GM19395 (cell line): ENCODE measurements at regions not wholly inside any gene's neighbourhood (a gene's known extent, or its start where the extent isn't known, plus 50 kb on each side); places are given as distances from the start of the nearest gene placed in this dataset.

Source experiments
- ATAC-seq: cut with Tn5 transposase; IDR thresholded peaks from one replicate; pipeline ENCODE4 v1.9.1; 2021; ENCODE audit warnings: mild to moderate bottlenecking, moderate library complexity; ENCODE audit not compliant: unreplicated experiment

DNA sequence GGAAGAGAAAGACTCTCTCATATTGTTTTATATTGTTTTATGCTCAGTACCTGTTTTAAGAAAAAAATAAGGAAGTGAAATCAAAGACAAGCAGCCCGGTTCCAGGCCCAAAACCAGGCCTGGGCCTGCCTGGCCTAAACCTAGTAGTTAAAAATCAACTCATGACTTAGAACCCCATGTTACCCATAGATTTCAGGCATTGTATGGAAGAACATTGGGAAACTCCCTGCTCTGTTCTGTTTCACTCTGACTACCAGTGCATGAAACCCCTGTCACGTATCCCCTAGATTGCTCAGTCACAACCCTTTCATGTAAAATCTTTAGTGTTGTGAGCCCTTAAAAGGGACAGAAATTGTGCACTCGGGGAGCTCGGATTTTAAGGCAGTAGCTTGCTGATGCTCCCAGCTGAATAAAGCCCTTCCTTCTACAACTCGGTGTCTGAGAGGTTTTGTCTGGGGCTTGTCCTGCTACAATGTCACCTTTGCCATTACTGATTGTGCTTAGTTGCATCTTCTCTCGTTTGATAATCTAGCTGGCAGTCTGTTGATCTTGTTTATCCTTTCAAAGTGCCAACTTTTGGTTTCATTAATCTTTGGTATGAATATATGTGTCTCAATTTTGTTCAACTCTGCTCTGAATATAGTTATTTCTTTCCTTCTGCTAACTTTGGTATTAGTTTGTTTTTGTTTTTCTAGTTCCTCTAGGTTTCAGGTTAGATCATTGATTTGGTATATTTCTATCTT is 842.8 kb upstream of the NDST4 start:
- ATAC-seq = peak; percentile 71

DNA sequence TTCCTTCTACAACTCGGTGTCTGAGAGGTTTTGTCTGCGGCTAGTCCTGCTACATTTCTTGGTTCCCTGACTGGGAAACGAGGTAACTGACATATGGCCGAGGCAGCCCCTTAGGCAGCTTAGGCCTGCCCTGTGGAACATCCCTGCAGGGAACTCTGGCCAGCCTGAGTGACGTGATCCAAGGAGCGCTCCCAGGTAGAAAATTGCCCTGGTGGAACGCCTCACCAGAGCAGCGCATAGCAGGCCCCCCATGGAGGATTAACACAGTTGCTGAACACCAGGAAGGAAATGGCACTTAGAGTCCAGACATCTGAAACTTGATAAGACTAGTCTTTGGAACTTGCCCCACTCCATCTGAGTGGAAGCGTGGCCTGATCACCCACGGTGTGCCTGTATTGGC is 837.4 kb upstream of the NDST4 start:
- no peak for ATAC-seq

GRCh38 chr4:115949974-115950743 is 836.7 kb upstream of the NDST4 start:
- ATAC-seq = peak; percentile 71

GRCh38 chr4:115945026-115945425 is 831.6 kb upstream of the NDST4 start:
- ATAC-seq = no peak

- no peak for ATAC-seq
Measured at GRCh38 chr4:115944146-115944905, 830.9 kb upstream of the NDST4 start.

DNA sequence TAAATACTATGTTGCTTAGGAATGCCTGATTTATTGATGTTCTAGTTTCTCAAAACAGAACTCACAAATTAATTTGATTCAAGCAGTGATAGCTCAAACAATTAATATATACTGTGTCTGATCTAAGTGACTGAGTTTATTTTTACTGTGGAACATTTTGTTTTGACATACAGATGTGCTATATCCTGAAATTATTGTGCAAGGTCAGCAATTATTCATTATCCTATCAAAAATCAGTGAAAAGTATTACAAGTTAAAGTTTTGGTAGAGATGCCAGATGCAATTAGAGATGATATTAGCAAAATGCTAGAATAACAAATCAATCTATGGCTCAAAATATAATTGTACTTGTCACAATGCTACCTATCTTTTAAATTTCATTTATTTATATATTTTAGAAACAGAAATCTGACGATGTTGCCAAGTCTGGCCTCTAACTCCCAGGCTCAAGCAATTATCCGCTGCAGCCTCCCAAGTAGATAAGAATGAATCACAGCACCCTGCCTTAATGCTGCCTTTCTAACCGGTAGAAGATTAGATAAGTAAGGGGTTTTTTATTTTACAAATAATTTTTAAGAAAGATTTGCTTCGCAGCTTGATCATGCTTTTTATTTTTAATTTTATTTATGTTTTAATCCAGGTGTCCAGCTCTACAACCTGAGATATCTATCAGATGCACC is 825.5 kb upstream of the NDST4 start:
- ATAC-seq = no peak

- ATAC-seq = no peak
Measured at GRCh38 chr4:115929373-115929772, 816.0 kb upstream of the NDST4 start.

- no peak for ATAC-seq
Measured at GRCh38 chr4:115927382-115927781, 814.0 kb upstream of the NDST4 start.

- ATAC-seq = no peak
Measured at GRCh38 chr4:115923152-115923551, 809.7 kb upstream of the NDST4 start.

- no peak for ATAC-seq
Measured at GRCh38 chr4:115920637-115921036, 807.2 kb upstream of the NDST4 start.

DNA sequence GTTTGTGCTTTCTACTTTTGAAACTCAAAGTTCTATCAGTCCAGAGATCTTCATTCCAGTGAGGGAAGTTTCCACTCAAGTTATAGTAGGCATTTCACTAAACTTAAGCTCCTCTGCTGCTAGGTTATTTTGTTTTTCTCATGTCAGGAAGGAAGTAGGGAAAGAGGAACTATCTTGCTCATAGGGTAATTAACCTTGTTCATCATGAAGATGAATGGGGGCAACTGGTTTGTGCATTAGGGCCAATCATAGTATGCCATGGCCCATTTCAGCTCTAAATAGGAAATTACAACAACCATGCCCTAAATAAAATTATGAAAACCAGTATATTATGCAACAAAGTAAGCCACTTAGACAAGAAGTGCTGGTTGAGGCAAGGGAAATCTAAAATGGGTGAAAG is 804.7 kb upstream of the NDST4 start:
- no peak for ATAC-seq

GRCh38 chr4:115906428-115906827 is 793.0 kb upstream of the NDST4 start:
- ATAC-seq = no peak

GRCh38 chr4:115883847-115884246 is 770.4 kb upstream of the NDST4 start:
- no peak for ATAC-seq

GRCh38 chr4:115883231-115883630 is 769.8 kb upstream of the NDST4 start:
- ATAC-seq = no peak

- no peak for ATAC-seq
Measured at GRCh38 chr4:115873048-115873447, 759.6 kb upstream of the NDST4 start.

DNA sequence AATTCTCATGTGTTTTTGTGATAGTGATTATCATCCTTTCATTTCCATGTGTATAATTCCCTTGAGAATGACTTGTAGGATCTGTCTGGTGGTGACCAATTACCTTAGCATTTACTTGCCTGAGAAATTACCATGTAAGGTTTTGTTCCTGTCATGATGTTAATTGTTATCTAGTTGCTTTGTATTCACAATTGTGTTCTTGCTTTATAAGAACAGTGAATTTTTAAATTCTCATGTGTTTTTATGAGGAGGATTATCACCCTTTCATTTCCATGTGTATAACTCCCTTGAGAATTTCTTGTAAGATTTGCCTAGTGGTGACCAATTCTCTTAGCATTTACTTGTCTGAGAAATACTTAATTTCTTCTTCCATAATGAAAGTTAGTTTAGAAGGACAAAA is 758.2 kb upstream of the NDST4 start:
- ATAC-seq = no peak

- no peak for ATAC-seq
Measured at GRCh38 chr4:115866364-115866896, 753.0 kb upstream of the NDST4 start.

GRCh38 chr4:115865736-115866135 is 752.3 kb upstream of the NDST4 start:
- ATAC-seq = no peak

- ATAC-seq = peak; percentile 10
Measured at GRCh38 chr4:115852767-115853091, 739.3 kb upstream of the NDST4 start.

DNA sequence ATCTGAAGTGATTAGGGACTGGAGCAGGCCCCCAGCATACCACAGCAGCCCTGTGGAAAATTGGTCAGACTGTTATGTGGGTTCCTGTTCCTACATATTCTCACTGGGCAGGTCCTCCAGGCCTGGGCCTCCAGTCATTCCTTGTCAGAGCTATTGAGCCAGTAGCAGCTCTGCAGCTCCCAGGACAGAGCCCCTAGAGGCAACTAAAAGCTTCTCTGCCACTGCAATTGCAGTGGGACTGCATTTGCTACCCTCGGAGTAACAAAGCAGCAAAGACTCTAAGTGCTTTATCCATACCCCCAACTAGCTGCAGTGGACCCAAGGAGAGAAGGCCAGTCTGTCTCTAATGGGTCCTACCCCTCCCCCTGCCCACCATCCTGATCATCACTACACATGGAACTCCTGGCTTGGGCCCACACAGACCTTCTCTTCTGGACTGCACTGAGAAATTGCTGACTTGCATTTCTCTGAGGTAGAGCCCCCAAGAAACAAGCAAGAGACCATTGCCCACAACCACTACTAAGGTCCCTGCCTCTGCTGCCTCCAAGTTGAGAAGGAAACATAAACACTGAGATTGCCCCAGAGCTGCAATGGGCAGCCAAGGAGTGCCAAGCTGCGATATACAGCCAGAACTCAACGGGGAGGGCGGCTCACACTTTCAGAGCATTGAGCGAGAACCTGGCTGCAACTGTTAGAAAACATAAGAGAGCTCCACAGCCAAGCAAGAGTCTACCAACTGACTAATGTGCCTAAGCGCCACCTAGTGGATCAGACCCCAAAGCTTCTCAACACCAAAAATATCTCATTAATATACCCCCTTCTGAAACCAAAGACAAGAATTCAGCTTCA is 738.7 kb upstream of the NDST4 start:
- ATAC-seq = peak; percentile 84
